ENCODE measurements at regions not wholly inside any gene's neighbourhood (a gene's known extent, or its start where the extent isn't known, plus 50 kb on each side); places are given as distances from the start of the nearest gene placed in this dataset.

DNA sequence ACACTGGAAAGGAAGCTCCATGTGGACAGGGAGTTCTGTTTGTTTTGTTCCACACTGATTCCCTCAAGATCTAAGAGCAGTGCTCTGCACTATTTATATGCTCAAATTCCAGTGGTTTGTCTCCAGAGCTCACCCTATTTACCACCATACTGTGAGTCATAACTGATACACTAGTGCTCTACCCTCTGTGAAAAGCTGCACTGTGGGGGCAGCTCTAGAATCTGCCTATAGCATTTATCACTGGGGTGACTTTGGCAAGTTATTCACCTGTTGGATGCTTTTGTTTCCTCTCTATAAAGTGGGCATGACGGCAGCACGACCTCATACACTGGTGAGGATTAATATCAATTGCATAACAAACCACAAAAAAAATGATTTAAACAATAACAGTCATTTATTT lies 307.8 kb downstream of the NR2F1-AS1 start:
- DNase-seq = no peak

DNA sequence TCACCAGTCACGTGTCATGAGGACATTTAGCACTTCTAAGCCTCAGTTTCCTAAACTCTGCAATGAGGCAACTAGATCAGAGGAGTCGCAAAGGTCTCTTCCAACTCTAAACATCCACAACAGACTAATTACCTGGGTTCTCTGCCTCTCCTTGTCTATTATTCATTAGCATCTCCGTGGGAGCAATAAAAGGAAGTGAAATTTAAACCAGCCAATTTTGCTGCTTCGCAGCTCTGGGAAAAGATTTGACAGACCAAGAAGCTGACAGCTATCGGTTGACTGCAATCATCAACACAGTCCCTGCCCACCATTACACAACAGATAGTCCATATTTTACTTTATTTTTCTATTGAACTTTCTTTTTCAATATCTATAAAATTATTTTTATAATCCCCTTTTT lies 308.9 kb downstream of the NR2F1-AS1 start:
- DNase-seq = no peak

DNA sequence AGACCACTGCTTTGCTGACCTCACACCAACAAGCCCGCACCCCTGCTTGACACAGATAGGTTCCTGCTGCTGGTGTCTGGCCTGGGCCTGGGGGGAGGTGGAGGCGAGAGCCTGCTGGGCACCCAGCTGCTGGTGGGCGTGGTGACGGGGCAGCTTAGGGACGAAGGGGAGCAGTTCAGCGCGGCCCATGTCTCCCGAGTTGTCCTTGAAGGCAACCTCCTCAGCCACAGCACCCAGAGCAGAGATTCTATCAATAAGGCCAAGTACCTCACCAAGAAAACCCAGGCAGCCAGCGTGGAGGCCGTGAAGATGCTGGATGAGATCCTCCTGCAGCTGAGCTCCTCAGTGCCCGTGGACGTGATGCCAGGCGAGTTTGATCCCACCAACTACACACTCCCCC lies 313.3 kb downstream of the NR2F1-AS1 start:
- no peak for DNase-seq

DNA sequence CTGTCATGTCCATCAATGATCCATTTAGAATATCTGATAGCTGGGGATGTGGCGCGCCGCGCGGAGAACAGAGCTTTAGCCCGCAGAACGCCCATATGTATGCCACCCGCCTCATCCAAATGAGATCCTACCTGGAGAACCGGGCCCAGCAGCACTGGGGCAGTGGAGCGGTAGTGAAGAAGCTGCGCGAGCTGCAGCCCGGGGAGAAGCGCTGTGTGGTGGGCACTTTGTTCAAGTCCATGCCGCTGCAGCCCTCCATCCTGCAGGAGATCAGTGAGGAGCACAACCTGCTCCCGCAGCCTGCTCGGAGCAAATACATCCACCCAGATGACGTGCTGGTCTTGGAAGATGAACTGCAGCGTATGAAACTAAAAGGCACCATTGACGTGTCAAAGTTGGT lies 313.7 kb downstream of the NR2F1-AS1 start:
- no peak for DNase-seq

DNA sequence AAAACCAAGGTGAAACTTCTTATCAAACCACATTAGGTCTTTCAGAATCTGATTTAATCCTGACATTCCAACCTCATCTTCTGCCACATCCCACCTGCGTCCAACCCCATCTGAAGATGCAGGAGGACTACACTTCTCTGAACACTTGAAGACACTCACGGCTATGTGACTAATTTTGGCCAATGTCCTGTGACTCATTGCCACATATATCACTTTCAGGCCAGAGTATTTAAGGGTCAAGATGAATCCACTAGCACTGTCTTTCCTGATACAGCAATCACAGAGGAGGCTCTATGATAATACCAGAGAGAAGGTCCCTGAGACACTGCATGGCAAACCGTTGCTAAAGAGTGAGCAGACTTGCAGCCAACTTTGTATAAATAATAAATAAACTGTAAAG lies 323.4 kb downstream of the NR2F1-AS1 start:
- no peak for DNase-seq

DNA sequence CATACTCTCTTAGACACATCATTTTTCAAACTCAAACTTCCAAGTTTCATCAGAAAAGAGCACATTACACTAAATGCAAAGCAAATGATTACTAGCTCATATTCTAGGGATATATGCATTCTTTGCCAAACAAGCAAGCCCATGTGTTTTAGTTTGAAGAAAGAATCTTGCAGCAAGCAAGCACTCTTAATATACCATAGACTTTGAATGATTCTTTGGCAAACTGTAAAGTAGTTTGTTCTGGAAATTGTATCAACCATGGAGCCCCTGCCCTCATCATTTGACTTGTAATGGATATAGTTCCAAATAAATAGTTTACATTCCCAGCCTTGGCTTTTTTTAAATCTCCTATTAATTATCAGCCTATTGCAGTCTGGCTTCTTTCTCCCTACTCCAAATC lies 325.2 kb downstream of the NR2F1-AS1 start:
- no peak for DNase-seq

DNA sequence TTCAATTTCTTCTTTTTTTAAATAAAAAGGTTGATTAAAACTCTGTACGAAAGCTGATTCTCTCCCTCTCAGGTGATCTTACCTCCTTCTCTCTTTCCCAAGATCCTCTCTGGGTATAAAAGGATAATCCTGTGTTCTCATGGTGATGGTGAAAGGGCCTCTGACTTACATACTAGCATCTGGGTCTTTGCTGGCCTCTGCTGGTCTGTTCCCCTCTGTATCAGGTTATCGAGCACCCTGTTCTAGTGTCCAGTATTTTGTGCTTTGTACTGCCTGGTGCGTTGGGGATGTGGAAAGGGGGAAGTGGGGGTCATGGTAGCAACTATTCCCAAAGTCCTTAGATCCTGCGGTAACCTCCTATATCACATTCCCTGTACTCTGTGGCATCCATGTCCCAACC lies 328.9 kb downstream of the NR2F1-AS1 start:
- no peak for DNase-seq

DNA sequence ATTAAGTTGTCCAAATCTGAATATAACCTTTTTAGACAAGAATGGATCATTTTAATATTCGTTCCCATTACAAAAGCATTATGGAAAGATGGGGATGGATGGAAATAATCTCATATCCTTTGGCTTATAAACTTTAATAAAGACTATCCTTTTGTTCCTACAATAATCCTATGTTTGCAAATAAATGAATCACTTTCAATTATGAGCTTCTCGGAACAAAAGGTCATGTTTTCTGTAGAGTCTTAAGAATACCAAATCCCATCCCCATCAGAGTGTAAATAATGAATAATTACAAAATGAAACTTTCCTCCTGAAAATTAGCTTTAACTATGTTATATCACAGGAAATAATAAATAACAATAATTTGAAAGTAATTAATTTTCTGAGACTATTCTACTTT lies 329.7 kb downstream of the NR2F1-AS1 start:
- no peak for DNase-seq

DNA sequence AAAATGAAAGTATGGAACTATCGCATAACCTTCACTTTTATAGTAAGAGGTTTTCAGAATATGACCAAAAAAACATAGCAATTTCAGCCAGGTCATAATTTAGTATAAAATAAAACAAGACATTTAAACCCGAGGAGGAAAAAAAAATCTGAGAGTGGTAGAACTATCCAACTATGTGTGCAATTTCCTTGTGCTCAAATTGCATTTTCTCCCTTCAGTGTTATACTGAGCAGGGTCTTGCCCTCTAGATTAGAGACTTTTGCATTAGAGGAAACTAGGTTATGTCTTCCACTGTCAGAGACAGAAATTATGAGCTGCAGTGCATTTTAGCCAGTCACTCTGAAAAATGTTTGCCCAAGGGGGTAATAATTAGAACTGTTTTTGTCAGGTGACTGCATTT lies 330.6 kb downstream of the NR2F1-AS1 start:
- no peak for DNase-seq

DNA sequence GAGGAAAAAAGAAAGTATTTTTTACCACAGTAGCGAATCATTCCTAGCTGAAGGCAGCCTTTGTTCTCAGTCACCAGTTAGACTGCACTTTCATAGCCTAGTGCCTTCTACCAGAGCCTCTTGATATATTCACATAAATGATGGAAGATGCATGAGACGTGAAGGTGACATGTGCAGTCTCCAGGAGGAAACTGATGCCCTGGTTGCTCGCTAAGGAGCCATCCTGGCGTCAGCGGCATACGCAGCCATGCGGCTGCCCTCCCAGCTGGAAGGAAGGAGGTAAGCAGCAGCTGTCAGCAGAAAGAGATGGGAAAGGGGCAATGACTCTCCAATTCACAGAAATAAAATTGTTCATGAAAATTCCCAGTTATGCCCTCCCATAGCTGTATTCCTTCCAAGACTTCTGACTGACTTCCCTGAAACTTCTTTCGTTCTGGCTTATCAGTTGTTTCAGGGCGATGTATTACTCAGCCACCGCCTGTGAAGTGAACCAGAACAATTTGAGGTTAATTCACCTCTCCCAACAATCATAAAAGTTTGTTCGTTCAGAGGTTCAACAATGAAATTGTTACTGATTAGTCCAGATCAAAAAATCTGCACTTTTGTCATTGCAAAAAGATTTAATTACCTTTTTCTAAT lies 331.2 kb downstream of the NR2F1-AS1 start:
- DNase-seq = peak; percentile 16

DNA sequence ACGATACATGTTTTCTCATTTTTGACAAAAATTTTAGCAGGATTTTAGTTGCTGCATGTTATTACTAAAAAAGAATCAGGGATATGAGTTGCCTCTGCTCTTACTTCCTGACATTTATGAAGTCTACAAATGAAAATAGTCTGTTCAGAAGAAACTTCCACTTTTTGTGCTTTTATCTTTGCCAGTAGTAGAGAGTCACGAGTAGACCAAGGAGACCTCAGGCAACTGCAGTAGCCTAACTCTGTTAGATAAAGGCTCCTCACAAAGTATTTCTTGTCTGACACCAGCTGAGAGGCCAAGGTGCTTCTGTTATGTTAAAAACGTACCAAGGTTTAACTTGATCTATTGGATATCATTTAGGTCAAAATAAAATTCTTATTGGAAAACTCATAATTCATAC lies 333.9 kb downstream of the NR2F1-AS1 start:
- DNase-seq = no peak

DNA sequence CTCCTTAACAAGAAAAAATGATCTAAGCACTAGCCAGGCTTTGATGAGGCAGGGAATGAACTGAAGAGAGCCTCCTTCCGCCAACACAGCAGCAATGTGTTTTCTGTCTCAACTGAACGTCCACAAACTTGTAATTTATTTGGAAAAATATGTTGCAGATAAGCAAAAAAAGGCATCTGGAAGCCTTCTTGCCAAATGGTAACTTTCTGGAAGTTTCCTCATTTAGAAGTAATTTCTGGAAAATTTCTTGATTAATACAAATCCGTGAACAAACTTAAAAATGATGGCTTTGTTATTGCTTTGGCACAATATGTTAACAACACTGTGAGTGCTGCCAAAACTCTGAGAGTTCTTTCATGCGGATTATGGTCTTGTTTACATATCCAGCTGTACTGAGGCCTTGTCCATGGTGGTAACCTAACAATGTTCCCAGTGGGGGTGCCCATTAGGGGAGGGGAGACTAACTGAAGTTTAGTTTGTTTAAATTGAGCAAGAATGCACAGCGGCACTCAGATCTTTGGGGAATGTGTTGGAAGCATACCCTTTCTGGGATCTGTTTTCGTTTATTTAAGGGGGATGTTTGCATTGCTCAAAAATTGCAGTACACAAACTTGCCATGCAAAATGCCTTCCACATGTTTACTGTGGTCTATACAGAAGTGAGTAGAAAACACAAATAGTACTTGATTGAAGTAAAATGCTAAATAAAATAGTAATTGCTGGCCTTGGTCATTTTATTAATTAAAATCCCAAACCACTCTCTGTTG lies 334.7 kb downstream of the NR2F1-AS1 start:
- DNase-seq = no peak

DNA sequence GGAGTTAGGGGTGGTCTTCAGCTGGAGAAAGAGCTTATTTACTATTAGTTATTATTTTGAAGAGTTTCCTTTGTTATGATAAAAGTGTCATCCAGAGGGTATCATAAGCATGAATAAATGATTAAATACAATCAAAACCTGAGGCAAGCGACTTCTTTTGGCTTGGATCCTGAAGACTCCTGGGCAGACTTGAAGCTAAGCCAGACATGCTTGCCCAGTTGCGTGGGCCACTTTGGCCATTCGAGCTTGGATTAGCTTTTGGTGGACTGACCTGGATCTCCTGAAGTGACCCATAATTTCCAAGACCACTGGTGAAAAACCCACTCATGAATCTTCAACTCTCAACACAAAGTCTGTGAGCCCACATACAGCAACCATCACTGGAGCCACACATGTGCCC lies 335.8 kb downstream of the NR2F1-AS1 start:
- no peak for DNase-seq

DNA sequence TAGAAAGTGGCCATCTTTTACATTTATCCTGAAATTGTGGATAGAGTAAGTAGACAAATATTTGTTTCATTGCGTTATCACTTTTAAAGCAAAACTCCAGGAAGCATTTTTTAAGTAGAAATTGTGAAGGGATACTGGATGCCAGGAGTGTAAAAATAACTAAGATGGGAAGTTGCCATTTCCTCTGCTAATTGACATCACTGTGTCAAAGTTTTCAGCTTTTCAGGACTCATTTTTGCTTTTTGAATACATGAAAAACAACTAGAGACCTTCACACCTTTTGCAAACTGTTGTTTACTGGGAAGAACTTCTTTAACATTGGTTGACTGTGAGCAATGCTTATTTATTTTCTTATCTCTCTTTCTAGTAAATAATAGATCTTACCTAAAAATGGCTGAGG lies 337.5 kb downstream of the NR2F1-AS1 start:
- no peak for DNase-seq

DNA sequence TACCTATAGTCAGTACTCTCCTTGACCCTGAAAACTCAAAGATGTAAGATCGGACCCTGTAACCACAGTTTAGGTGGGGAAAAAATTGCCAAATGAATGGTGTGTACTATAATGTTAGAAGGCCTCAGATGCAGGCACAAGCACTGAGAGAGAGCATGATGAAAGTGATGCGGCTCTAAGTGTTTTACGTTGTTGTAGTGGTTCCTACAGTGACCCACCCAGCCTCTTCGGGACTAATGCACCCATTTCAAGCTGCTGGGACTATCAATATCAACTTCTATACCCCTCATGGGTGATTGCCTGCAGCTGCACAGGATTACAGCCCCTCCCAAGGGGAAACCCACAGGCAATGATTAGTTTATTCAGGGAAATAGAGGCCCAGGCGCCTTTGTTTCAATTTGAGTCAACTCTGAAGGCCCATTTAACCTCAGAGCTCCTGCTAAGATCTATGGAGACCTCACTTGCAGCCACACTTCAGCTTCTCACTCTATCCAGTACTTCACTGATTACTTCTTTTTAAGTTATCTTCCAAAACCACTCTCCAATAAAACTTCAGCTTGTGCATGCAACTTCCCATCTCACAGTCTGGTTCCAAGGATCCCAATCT lies 340.7 kb downstream of the NR2F1-AS1 start:
- DNase-seq = no peak

DNA sequence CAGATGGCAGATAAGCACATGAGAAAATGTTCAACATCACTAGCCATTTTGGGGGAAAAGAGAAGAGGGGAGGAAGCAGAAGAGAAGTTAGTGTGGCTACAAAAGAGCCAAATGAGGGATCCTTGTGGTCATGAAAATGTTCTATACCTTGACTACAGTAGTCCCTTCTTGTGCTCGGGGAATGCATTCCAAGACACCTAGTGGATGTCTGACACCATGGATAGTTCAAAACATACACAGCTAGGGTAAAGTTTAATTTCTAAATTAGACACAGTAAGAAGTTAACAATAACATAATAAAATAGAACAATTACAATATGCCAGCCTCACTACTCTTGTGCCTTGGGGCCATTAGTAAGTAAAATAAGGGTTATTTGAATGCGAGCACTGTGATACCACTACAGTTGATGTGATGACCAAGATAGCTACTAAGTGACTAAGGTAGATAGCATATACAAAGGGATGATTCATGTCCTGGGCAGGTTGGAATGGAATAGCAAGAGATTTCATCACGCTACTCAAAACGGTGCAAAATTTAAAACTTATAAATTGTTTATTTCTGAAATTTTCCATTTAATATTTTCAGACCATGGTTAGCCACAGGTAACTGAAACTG lies 344.1 kb downstream of the NR2F1-AS1 start:
- DNase-seq = no peak

DNA sequence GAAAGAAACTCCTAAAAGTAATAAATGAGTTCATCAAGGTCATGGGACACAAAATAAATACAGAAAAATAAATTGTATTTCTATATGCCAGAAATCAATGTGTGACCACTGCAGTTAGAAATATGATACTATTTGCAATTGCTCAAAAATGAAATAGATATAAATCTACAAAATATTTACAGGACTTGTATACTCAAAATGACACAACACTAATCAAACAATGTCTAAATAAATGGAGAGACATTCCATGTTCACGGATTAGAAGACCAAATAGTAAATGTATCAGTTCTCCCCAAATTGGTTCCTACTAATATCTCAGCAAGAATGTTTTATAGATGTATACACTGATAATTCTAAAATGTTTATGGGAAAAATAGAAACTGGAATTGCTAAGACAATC lies 345.3 kb downstream of the NR2F1-AS1 start:
- DNase-seq = no peak

DNA sequence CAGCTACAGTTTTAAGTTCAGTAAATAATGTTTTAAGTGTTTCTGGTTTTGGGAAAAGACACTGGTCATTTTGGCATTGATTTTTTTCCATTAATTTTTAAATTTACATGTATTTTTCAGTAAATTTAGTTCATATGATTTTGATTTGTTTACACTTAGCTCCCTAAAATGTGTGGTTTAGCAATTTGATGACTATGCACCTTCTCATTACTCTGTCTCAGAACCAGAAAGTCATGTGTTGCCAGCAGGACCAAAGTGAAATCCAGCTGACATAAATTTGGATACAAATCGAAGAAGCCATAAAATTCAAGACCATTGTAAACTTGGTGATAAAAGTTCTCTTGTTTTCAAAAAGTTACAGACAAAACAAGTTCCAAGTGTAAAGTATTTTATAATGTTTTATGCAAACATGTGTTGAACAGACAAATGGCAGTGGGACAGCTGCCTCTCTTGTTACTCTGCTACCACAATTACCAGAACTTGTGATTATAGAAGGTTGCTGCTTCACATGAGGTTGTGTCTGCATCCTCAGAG lies 354.8 kb downstream of the NR2F1-AS1 start:
- DNase-seq = no peak

DNA sequence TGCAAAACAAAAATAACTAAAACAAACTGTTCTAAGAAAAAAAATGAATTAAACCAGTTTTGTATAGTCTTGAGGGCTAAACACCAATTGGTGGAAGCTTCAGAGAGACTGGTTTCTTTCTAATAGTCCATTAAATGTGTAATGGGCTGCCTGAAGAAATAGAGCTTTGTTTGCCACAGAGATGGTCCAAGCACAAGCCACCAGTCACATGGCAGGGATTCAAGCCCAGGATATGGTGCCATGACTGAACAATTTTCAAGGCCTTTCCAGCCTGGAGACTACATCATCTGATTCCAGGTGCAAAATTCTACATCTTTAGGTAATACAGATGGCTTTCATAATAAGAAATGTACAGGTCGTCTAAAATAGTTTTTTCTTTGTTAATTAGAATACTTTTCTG lies 355.3 kb downstream of the NR2F1-AS1 start:
- DNase-seq = no peak

DNA sequence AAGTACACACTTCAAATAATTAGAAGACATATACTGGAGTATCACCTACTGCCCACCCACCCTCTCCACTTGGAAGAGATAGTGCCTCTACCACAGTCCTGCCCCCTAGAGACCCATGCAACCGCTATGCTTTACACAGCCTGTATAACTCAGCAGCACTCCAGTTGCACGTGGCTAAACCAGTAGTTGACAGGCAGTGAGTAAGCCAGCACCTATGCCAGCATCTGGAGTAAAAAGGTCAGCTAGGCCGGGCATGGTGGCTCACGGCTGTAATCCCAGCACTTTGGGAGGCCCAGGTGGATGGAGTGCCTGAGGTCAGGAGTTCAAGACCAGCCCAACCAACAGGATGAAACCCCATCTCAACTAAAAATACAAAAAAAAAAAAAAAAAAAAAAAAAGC lies 356.4 kb downstream of the NR2F1-AS1 start:
- DNase-seq = no peak

DNA sequence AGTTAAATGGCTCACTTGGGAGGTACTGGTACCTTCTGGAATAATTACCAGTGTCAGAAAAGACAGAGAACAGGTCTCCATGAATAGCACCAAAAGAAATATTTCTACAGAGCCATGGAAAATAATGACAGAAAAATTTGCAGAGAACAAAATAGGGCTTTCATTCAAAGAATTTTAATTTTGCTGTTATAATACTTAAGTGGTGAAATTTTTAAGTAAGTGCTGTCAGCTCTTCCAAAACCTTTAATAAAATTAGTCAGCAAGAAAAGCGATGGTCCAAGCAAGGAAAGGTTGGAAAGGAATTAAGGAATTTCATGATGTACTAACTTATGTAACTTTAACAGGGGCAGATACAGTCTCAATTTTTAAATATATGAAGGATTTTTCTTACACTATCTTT lies 359.2 kb downstream of the NR2F1-AS1 start:
- no peak for DNase-seq

DNA sequence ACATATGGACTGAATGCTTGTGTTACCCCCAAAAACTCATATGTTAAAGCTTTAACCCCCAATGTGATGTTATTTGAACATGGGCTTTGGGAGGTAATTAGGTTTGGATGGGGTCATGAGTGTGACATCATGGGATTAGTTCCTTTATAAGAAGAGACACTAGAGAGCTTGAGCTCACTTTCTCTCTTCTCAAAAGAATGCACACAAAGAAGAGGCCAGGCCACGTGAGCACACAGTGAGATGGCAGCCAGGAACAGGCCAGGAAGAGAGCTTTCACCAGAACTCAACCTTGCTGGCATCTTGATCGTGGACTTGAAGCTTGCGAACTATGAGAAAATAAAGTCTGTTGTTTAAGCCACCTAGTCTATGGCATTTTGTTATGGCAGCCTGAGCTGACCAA lies 360.6 kb downstream of the NR2F1-AS1 start:
- no peak for DNase-seq

DNA sequence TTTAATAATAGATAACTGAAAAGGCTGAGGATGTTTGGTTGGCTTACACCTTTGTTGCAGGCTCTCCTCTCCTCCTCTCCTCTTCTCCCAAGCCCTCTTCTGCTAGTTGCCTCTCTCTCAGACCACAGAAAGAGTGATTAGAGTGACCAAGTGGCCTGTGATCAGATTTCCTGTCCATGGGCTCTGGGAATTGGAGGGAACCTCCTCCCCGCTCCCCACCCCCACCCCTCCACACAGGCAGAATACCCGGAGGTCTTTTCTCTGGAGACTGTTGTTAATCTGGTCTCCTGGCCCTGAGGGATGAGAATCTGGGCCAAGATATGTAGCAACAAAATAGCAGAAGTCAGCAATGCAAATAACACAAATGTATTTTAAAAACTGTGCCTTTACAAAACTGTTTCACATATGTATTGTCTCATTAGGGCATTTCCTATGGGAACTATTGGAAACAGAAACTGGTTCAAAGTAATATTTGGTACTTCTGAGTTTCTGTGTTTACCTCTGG lies 361.3 kb downstream of the NR2F1-AS1 start:
- no peak for DNase-seq

Measured in SHP77 treated with DMSO at 0.1 percent for 48 hours (cell line).